Ascending aorta (tissue), 2 donors: ENCODE measurements at regions not wholly inside any gene's neighbourhood (a gene's known extent, or its start where the extent isn't known, plus 50 kb on each side); places are given as distances from the start of the nearest gene placed in this dataset.
"Not testable (repeated sequence)": the region's sequence is repeated elsewhere in the genome, so short reads cannot be mapped to it uniquely, and the experiment has no call there.

Source experiments
- DNase-seq, 2 donors: peaks; one replicate each; pipeline ENCODE4 v3.0.0-alpha.2; 2019; ENCODE audit warnings: low spot score in 2 of 2
- H3K27ac ChIP-seq, 2 donors: fragments of 200-600 bp; sonication (generic); one replicate each; pipeline ENCODE4 v1.5.1; 2016 to 2017; ENCODE audit warnings: mild to moderate bottlenecking in 1 of 2
- H3K27me3 ChIP-seq: fragments of 200-600 bp; sonication (generic); one replicate; pipeline ENCODE4 v1.5.1; 2017
- H3K36me3 ChIP-seq, 2 donors: fragments of 200-600 bp; sonication (generic); one replicate each; pipeline ENCODE4 v1.5.1; 2016
- H3K4me1 ChIP-seq, 2 donors: fragments of 200-600 bp; sonication (generic); one replicate each; pipeline ENCODE4 v1.5.1; 2016 to 2017; ENCODE audit warnings: mild to moderate bottlenecking in 1 of 2
- H3K4me3 ChIP-seq, 2 donors: fragments of 200-600 bp; sonication (generic); one replicate each; pipeline ENCODE4 v1.5.1; 2016 to 2017; ENCODE audit warnings: mild to moderate bottlenecking in 1 of 2
- H3K9me3 ChIP-seq, 2 donors: fragments of 200-600 bp; sonication (generic); one replicate each; pipeline ENCODE4 v1.5.1; 2016
- CTCF ChIP-seq, 3 experiments: fragments of 200-600 bp in 2 of 3; fragments of 450-650 bp in 1 of 3; sonication (generic) in 2 of 3; IDR thresholded peaks; one replicate each; pipeline ENCODE4 v1.5.1; 2016 to 2019; ENCODE audit warnings: antibody characterized with exemption in 3 of 3, mild to moderate bottlenecking in 1 of 3, moderate library complexity in 1 of 3
- intact Hi-C: fragments of 100-400 bp; cut with DNase I; formaldehyde crosslinking; loops from one replicate; pipeline ENCODE4 v1.15.1; 2023

GRCh38 chr12:127823801-127824200, 443.2 kb upstream of the TMEM132C start:
- intact Hi-C loops: loop anchor here (5.0 kb wide), 1 partner anchor 104 kb away; no protein-coding TSS in a partner anchor
- Histone ChIP-seq H3K27me3 (no peaks in the 10 kb centered on the region), H3K4me3 (no peak overlapping the region), H3K36me3 (no peaks in the 10 kb centered on the region), H3K27ac (peak overlapping the region; percentile 71 to 83), H3K9me3 (no peaks in the 10 kb centered on the region), H3K4me1 (no peaks in the 10 kb centered on the region)
- TF ChIP-seq CTCF (IDR thresholded peaks at IDR 0.05): no peak
- DNase-seq: no peak

- no peaks in the 10 kb centered on the region for H3K9me3 ChIP-seq
- H3K4me3 ChIP-seq: no peak overlapping the region
- no peak overlapping the region for H3K27ac ChIP-seq
- intact Hi-C loops: no loop called here
- no peaks in the 10 kb centered on the region for H3K36me3 ChIP-seq
- H3K27me3 ChIP-seq: no peaks in the 10 kb centered on the region
- no peak for DNase-seq
- H3K4me1 ChIP-seq: no peaks in the 10 kb centered on the region
- no peak for TF ChIP-seq CTCF (IDR thresholded peaks at IDR 0.05)
These were observed 437.5 kb upstream of the TMEM132C start for GRCh38 chr12:127829281-127830064.

GRCh38 chr12:127830065-127830460, 436.9 kb upstream of the TMEM132C start:
- H3K27ac ChIP-seq: no peak overlapping the region
- H3K4me3 ChIP-seq: no peak overlapping the region
- H3K9me3 ChIP-seq: no peaks in the 10 kb centered on the region
- H3K36me3 ChIP-seq: no peaks in the 10 kb centered on the region
- no peak for TF ChIP-seq CTCF (IDR thresholded peaks at IDR 0.05)
- no peak for DNase-seq
- no peaks in the 10 kb centered on the region for H3K27me3 ChIP-seq
- intact Hi-C loops: no loop called here
- no peaks in the 10 kb centered on the region for H3K4me1 ChIP-seq

GRCh38 chr12:127830730-127831129, 436.2 kb upstream of the TMEM132C start:
- H3K27ac ChIP-seq: no peak overlapping the region
- intact Hi-C loops: no loop called here
- H3K4me3 ChIP-seq: no peak overlapping the region
- no peaks in the 10 kb centered on the region for H3K27me3 ChIP-seq
- H3K4me1 ChIP-seq: no peaks in the 10 kb centered on the region
- no peak for TF ChIP-seq CTCF (IDR thresholded peaks at IDR 0.05)
- no peaks in the 10 kb centered on the region for H3K9me3 ChIP-seq
- no peaks in the 10 kb centered on the region for H3K36me3 ChIP-seq
- DNase-seq: no peak

- no peaks in the 10 kb centered on the region for H3K9me3 ChIP-seq
- no peak overlapping the region for H3K4me3 ChIP-seq
- no peaks in the 10 kb centered on the region for H3K27me3 ChIP-seq
- no peak for DNase-seq
- H3K4me1 ChIP-seq: no peaks in the 10 kb centered on the region
- no peak overlapping the region for H3K27ac ChIP-seq
- no peaks in the 10 kb centered on the region for H3K36me3 ChIP-seq
- no peak for TF ChIP-seq CTCF (IDR thresholded peaks at IDR 0.05)
- intact Hi-C loops: no loop called here
These were observed 434.8 kb upstream of the TMEM132C start for GRCh38 chr12:127832172-127832571.

- H3K4me1 ChIP-seq, H3K36me3 ChIP-seq, H3K4me3 ChIP-seq, H3K27me3 ChIP-seq, H3K9me3 ChIP-seq, DNase-seq, H3K27ac ChIP-seq, intact Hi-C loops: not testable (repeated sequence)
These were observed 430.2 kb upstream of the TMEM132C start for GRCh38 chr12:127836802-127837201.
